ENCODE measurements at regions not wholly inside any gene's neighbourhood (a gene's known extent, or its start where the extent isn't known, plus 50 kb on each side); places are given as distances from the start of the nearest gene placed in this dataset.

- H3K9me3 Mint-ChIP-seq: no peaks in the 10 kb centered on the region
- H3K4me3 Mint-ChIP-seq: no peak overlapping the region
- H3K27ac Mint-ChIP-seq: no peak overlapping the region
- no peaks in the 10 kb centered on the region for H3K4me1 Mint-ChIP-seq (ENCODE audit: unreplicated experiment)
- H3K27me3 Mint-ChIP-seq: no peaks in the 10 kb centered on the region
- no peak for DNase-seq (ENCODE audit: extremely low spot score, unreplicated experiment)
- TF ChIP-seq, protein P1, sequence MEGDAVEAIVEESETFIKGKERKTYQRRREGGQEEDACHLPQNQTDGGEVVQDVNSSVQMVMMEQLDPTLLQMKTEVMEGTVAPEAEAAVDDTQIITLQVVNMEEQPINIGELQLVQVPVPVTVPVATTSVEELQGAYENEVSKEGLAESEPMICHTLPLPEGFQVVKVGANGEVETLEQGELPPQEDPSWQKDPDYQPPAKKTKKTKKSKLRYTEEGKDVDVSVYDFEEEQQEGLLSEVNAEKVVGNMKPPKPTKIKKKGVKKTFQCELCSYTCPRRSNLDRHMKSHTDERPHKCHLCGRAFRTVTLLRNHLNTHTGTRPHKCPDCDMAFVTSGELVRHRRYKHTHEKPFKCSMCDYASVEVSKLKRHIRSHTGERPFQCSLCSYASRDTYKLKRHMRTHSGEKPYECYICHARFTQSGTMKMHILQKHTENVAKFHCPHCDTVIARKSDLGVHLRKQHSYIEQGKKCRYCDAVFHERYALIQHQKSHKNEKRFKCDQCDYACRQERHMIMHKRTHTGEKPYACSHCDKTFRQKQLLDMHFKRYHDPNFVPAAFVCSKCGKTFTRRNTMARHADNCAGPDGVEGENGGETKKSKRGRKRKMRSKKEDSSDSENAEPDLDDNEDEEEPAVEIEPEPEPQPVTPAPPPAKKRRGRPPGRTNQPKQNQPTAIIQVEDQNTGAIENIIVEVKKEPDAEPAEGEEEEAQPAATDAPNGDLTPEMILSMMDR (conservative IDR thresholded peaks at IDR 0.05): no peak
- no peaks in the 10 kb centered on the region for H3K36me3 Mint-ChIP-seq
Measured at GRCh38 chr10:18735711-18736110, 76.5 kb downstream of the ARL5B start.

- H3K4me3 Mint-ChIP-seq: no peak overlapping the region
Measured at GRCh38 chr10:18737236-18737635, 78.0 kb downstream of the ARL5B start.

GRCh38 chr10:18737841-18738240 is 78.6 kb downstream of the ARL5B start:
- Mint-ChIP-seq H3K4me3 (no peak overlapping the region), H3K9me3 (no peaks in the 10 kb centered on the region), H3K36me3 (no peaks in the 10 kb centered on the region), H3K27ac (no peak overlapping the region), H3K4me1 (ENCODE audit: unreplicated experiment) (no peaks in the 10 kb centered on the region), H3K27me3 (no peaks in the 10 kb centered on the region)
- TF ChIP-seq, protein P1 (conservative IDR thresholded peaks at IDR 0.05): no peak
- DNase-seq (ENCODE audit: extremely low spot score, unreplicated experiment): no peak

More at GRCh38 chr10:18737236-18737635, 78.0 kb downstream of the ARL5B start:
- no peaks in the 10 kb centered on the region for H3K9me3 Mint-ChIP-seq
- DNase-seq (ENCODE audit: extremely low spot score, unreplicated experiment): no peak
- no peak overlapping the region for H3K27ac Mint-ChIP-seq
- no peaks in the 10 kb centered on the region for H3K36me3 Mint-ChIP-seq
- no peaks in the 10 kb centered on the region for H3K27me3 Mint-ChIP-seq
- no peaks in the 10 kb centered on the region for H3K4me1 Mint-ChIP-seq (ENCODE audit: unreplicated experiment)
- TF ChIP-seq, protein P1 (conservative IDR thresholded peaks at IDR 0.05): no peak

GRCh38 chr10:18738835-18739234 is 79.6 kb downstream of the ARL5B start:
- no peak overlapping the region for H3K27ac Mint-ChIP-seq
- no peaks in the 10 kb centered on the region for H3K27me3 Mint-ChIP-seq
- no peak for DNase-seq (ENCODE audit: extremely low spot score, unreplicated experiment)
- no peaks in the 10 kb centered on the region for H3K4me1 Mint-ChIP-seq (ENCODE audit: unreplicated experiment)
- no peaks in the 10 kb centered on the region for H3K9me3 Mint-ChIP-seq
- TF ChIP-seq, protein P1 (conservative IDR thresholded peaks at IDR 0.05): no peak
- H3K4me3 Mint-ChIP-seq: no peak overlapping the region
- no peaks in the 10 kb centered on the region for H3K36me3 Mint-ChIP-seq

- no peaks in the 10 kb centered on the region for H3K27me3 Mint-ChIP-seq
- H3K4me3 Mint-ChIP-seq: no peak overlapping the region
- H3K4me1 Mint-ChIP-seq (ENCODE audit: unreplicated experiment): no peaks in the 10 kb centered on the region
- no peak for DNase-seq (ENCODE audit: extremely low spot score, unreplicated experiment)
- TF ChIP-seq, protein P1 (conservative IDR thresholded peaks at IDR 0.05): no peak
- H3K27ac Mint-ChIP-seq: no peak overlapping the region
- H3K9me3 Mint-ChIP-seq: peaks cover 4% of the 10 kb centered on the region
- H3K36me3 Mint-ChIP-seq: no peaks in the 10 kb centered on the region
Measured at GRCh38 chr10:18743926-18744325, 84.7 kb downstream of the ARL5B start.

- TF ChIP-seq, protein P1 (conservative IDR thresholded peaks at IDR 0.05): no peak
- Mint-ChIP-seq H3K9me3 (no peaks in the 10 kb centered on the region), H3K36me3 (no peaks in the 10 kb centered on the region), H3K27ac (no peak overlapping the region), H3K4me3 (no peak overlapping the region), H3K4me1 (ENCODE audit: unreplicated experiment) (no peaks in the 10 kb centered on the region), H3K27me3 (peaks cover 4% of the 10 kb centered on the region)
- no peak for DNase-seq (ENCODE audit: extremely low spot score, unreplicated experiment)
Measured at GRCh38 chr10:18753312-18753895, 94.2 kb downstream of the ARL5B start.

Data from type B pancreatic cell (in vitro differentiated cells).